NCI-H2227 (cell line): ENCODE measurements at regions not wholly inside any gene's neighbourhood (a gene's known extent, or its start where the extent isn't known, plus 50 kb on each side); places are given as distances from the start of the nearest gene placed in this dataset.
"Not testable (repeated sequence)": the region's sequence is repeated elsewhere in the genome, so short reads cannot be mapped to it uniquely, and the experiment has no call there.

Source experiments
- DNase-seq: peaks from one replicate; lab custom pipeline; 2025; ENCODE audit not compliant: unreplicated experiment; lab: John Stamatoyannopoulos, UW

- DNase-seq, result no peak
These were observed 287.8 kb upstream of the MKLN1 start for GRCh38 chr7:131039836-131040235.

- peak; percentile 78 for DNase-seq
These were observed 287.2 kb upstream of the MKLN1 start for GRCh38 chr7:131040467-131040932.

GRCh38 chr7:131041012-131041695 is 286.5 kb upstream of the MKLN1 start:
- not testable (repeated sequence) for DNase-seq

- DNase-seq, result peak; percentile 53
These were observed 285.2 kb upstream of the MKLN1 start for GRCh38 chr7:131042269-131043160.

- DNase-seq, result no peak
These were observed 282.1 kb upstream of the MKLN1 start for GRCh38 chr7:131045526-131045925.

GRCh38 chr7:131046246-131046645 is 281.4 kb upstream of the MKLN1 start:
- no peak for DNase-seq

GRCh38 chr7:131047651-131048304 is 279.9 kb upstream of the MKLN1 start:
- DNase-seq, result no peak

GRCh38 chr7:131051304-131051703 is 276.4 kb upstream of the MKLN1 start:
- DNase-seq, result no peak

- no peak for DNase-seq
These were observed 275.3 kb upstream of the MKLN1 start for GRCh38 chr7:131052285-131052904.

GRCh38 chr7:131056007-131056406 is 271.7 kb upstream of the MKLN1 start:
- no peak for DNase-seq

- DNase-seq, result no peak
These were observed 270.5 kb upstream of the MKLN1 start for GRCh38 chr7:131057015-131057793.

GRCh38 chr7:131057794-131058070 is 269.9 kb upstream of the MKLN1 start:
- DNase-seq, result no peak

GRCh38 chr7:131058561-131059288 is 269.0 kb upstream of the MKLN1 start:
- DNase-seq, result not testable (repeated sequence)

- DNase-seq, result not testable (repeated sequence)
These were observed 268.3 kb upstream of the MKLN1 start for GRCh38 chr7:131059401-131059800.

GRCh38 chr7:131061158-131061557 is 266.5 kb upstream of the MKLN1 start:
- no peak for DNase-seq

GRCh38 chr7:131061818-131062217 is 265.9 kb upstream of the MKLN1 start:
- DNase-seq, result no peak

- DNase-seq, result no peak
These were observed 261.0 kb upstream of the MKLN1 start for GRCh38 chr7:131066635-131067034.

- DNase-seq, result no peak
These were observed 260.5 kb upstream of the MKLN1 start for GRCh38 chr7:131067220-131067619.

GRCh38 chr7:131068604-131069021 is 259.1 kb upstream of the MKLN1 start:
- DNase-seq, result no peak
